Astrocyte (in vitro differentiated cells and primary cell): ENCODE measurements at regions not wholly inside any gene's neighbourhood (a gene's known extent, or its start where the extent isn't known, plus 50 kb on each side); places are given as distances from the start of the nearest gene placed in this dataset.

Experiments
- DNase-seq: peaks from one replicate; pipeline ENCODE4 v3.0.0-alpha.2; 2010; ENCODE audit warnings: low read depth
- FAIRE-seq: peaks from 2 replicates; lab custom pipeline; 2011; peaks lifted over from hg19 to GRCh38; lab: Jason Lieb, UNC
- H2AFZ ChIP-seq: 2 replicates; pipeline ENCODE4 v1.6.0; 2012; ENCODE audit warnings: low read depth, low read length, inconsistent platforms
- H3K27ac ChIP-seq: 2 replicates; pipeline ENCODE4 v1.5.1; 2011; ENCODE audit warnings: low read depth, low read length, inconsistent platforms
- H3K27me3 ChIP-seq: 2 replicates; pipeline ENCODE4 v1.6.0; 2011; ENCODE audit warnings: low read length, inconsistent platforms; ENCODE audit not compliant: insufficient read depth
- H3K36me3 ChIP-seq: 2 replicates; pipeline ENCODE4 v1.5.1; 2011; ENCODE audit warnings: low read length, inconsistent platforms; ENCODE audit not compliant: insufficient read depth
- H3K4me1 ChIP-seq: 2 replicates; pipeline ENCODE4 v1.5.1; 2011; ENCODE audit warnings: low read length, inconsistent platforms; ENCODE audit not compliant: insufficient read depth
- H3K4me2 ChIP-seq: 2 replicates; pipeline ENCODE4 v1.6.0; 2012; ENCODE audit warnings: low read length, inconsistent platforms
- H3K4me3 ChIP-seq: 2 replicates; pipeline ENCODE4 v1.5.1; 2011; ENCODE audit warnings: low read depth, mild to moderate bottlenecking, low read length, inconsistent platforms; ENCODE audit not compliant: insufficient read depth
- H3K79me2 ChIP-seq: 2 replicates; pipeline ENCODE4 v1.6.0; 2012; ENCODE audit warnings: mild to moderate bottlenecking, low read length, inconsistent platforms; ENCODE audit not compliant: insufficient read depth
- H3K9ac ChIP-seq: 2 replicates; pipeline ENCODE4 v1.6.0; 2012; ENCODE audit warnings: mild to moderate bottlenecking, low read length, inconsistent platforms
- H3K9me3 ChIP-seq: 2 replicates; pipeline ENCODE4 v1.5.1; 2012; ENCODE audit warnings: low read depth, mild to moderate bottlenecking, low read length, inconsistent platforms; ENCODE audit not compliant: insufficient read depth
- H4K20me1 ChIP-seq: 2 replicates; pipeline ENCODE4 v1.6.0; 2012; ENCODE audit warnings: low read length, inconsistent platforms; ENCODE audit not compliant: insufficient read depth
- H3K27ac Mint-ChIP-seq: one replicate; pipeline ENCODE4 v1.8.0; 2021; ENCODE audit warnings: mild to moderate bottlenecking, mixed read lengths; ENCODE audit not compliant: unreplicated experiment
- H3K27me3 Mint-ChIP-seq: one replicate; pipeline ENCODE4 v1.8.0; 2021; ENCODE audit warnings: low read depth, mixed read lengths; ENCODE audit not compliant: unreplicated experiment
- H3K36me3 Mint-ChIP-seq: one replicate; pipeline ENCODE4 v1.8.0; 2021; ENCODE audit warnings: low read depth, mixed read lengths; ENCODE audit not compliant: unreplicated experiment
- H3K4me1 Mint-ChIP-seq: one replicate; pipeline ENCODE4 v1.8.0; 2021; ENCODE audit warnings: low read depth, mixed read lengths; ENCODE audit not compliant: unreplicated experiment
- H3K4me3 Mint-ChIP-seq: one replicate; pipeline ENCODE4 v1.8.0; 2021; ENCODE audit warnings: mild to moderate bottlenecking, moderate library complexity, mixed read lengths; ENCODE audit not compliant: unreplicated experiment
- H3K9me3 Mint-ChIP-seq: one replicate; pipeline ENCODE4 v1.8.0; 2021; ENCODE audit warnings: mild to moderate bottlenecking, mixed read lengths; ENCODE audit not compliant: unreplicated experiment
- CTCF ChIP-seq: IDR thresholded peaks from 2 replicates; pipeline ENCODE4 v1.5.1; 2011; ENCODE audit warnings: low read depth, mild to moderate bottlenecking, inconsistent platforms, low read length, moderate library complexity; ENCODE audit not compliant: insufficient read depth
- EZH2 ChIP-seq: IDR thresholded peaks from 2 replicates; pipeline ENCODE4 v1.6.1; 2012; ENCODE audit warnings: mild to moderate bottlenecking, low read length, inconsistent platforms; ENCODE audit not compliant: insufficient read depth

- FAIRE-seq (no peak), DNase-seq (no peak)
- peaks cover 11% of the 10 kb centered on the region for H3K36me3 ChIP-seq
- no peaks in the 10 kb centered on the region for H3K4me1 ChIP-seq
- no peaks in the 10 kb centered on the region for H3K27me3 Mint-ChIP-seq
- no peak overlapping the region for H3K4me2 ChIP-seq
- no peaks in the 10 kb centered on the region for H3K9me3 Mint-ChIP-seq
- peaks cover 11% of the 10 kb centered on the region for H3K36me3 Mint-ChIP-seq
- no peaks in the 10 kb centered on the region for H3K4me1 Mint-ChIP-seq
- no peak overlapping the region for H3K4me3 ChIP-seq
- no peaks in the 10 kb centered on the region for H3K9me3 ChIP-seq
- H3K27ac Mint-ChIP-seq = no peak overlapping the region
- H3K9ac ChIP-seq = no peak overlapping the region
- H4K20me1 ChIP-seq = no peaks in the 10 kb centered on the region
- H3K79me2 ChIP-seq = no peaks in the 10 kb centered on the region
- no peaks in the 10 kb centered on the region for H3K27me3 ChIP-seq
- no peak overlapping the region for H3K27ac ChIP-seq
- no peak overlapping the region for H3K4me3 Mint-ChIP-seq
- TF ChIP-seq EZH2 = no peak
- TF ChIP-seq CTCF = no peak
- H2AFZ ChIP-seq = no peak overlapping the region
Observed at GRCh38 chr6:144551339-144551738, 266.2 kb downstream of the UTRN start.

GRCh38 chr6:144555066-144555465 lies 269.9 kb downstream of the UTRN start:
- H3K27ac ChIP-seq = no peak overlapping the region
- Mint-ChIP-seq H3K4me3 (no peak overlapping the region), H3K36me3 (peaks cover 11% of the 10 kb centered on the region), H3K4me1 (peaks cover 6% of the 10 kb centered on the region), H3K27ac (no peak overlapping the region), H3K9me3 (no peaks in the 10 kb centered on the region), H3K27me3 (no peaks in the 10 kb centered on the region)
- TF ChIP-seq CTCF (no peak), EZH2 (no peak)
- peaks cover 11% of the 10 kb centered on the region for H3K36me3 ChIP-seq
- no peak overlapping the region for H3K4me3 ChIP-seq
- H2AFZ ChIP-seq = no peak overlapping the region
- H3K4me2 ChIP-seq = no peak overlapping the region
- no peak overlapping the region for H3K9ac ChIP-seq
- no peaks in the 10 kb centered on the region for H3K27me3 ChIP-seq
- H4K20me1 ChIP-seq = no peaks in the 10 kb centered on the region
- FAIRE-seq (no peak), DNase-seq (no peak)
- H3K79me2 ChIP-seq = no peaks in the 10 kb centered on the region
- H3K9me3 ChIP-seq = no peaks in the 10 kb centered on the region
- H3K4me1 ChIP-seq = no peaks in the 10 kb centered on the region

- Histone ChIP-seq H3K9ac (peak overlapping the region; percentile 13), H3K4me2 (peak overlapping the region; percentile 54), H3K4me1 (peaks cover 5% of the 10 kb centered on the region), H3K36me3 (peaks cover 2% of the 10 kb centered on the region), H2AFZ (no peak overlapping the region), H3K27me3 (no peaks in the 10 kb centered on the region), H3K9me3 (no peaks in the 10 kb centered on the region), H4K20me1 (no peaks in the 10 kb centered on the region), H3K4me3 (peak overlapping the region; percentile 1), H3K79me2 (no peaks in the 10 kb centered on the region), H3K27ac (peak overlapping the region; percentile 13)
- Mint-ChIP-seq H3K36me3 (peaks cover 3% of the 10 kb centered on the region), H3K4me1 (peaks cover 11% of the 10 kb centered on the region), H3K27ac (peak overlapping the region; percentile 36), H3K27me3 (no peaks in the 10 kb centered on the region), H3K9me3 (no peaks in the 10 kb centered on the region), H3K4me3 (peak overlapping the region; percentile 40)
- FAIRE-seq (peak; percentile 69), DNase-seq (peak; percentile 53)
- no peak for TF ChIP-seq CTCF
- TF ChIP-seq EZH2 = no peak
Observed at GRCh38 chr6:144559865-144560593, 274.9 kb downstream of the UTRN start.
